Neural progenitor cell (in vitro differentiated cells): ENCODE measurements at regions not wholly inside any gene's neighbourhood (a gene's known extent, or its start where the extent isn't known, plus 50 kb on each side); places are given as distances from the start of the nearest gene placed in this dataset.

Experiments
- EZH2 ChIP-seq: fragments of 200-600 bp; sonication (generic); IDR thresholded peaks from 2 replicates; pipeline ENCODE4 v1.6.1; 2017; ENCODE audit warnings: antibody characterized with exemption, mild to moderate bottlenecking, moderate library complexity
- EZH2phosphoT487 ChIP-seq: fragments of 200-600 bp; sonication (generic); IDR thresholded peaks from 2 replicates; pipeline ENCODE4 v1.6.1; 2017; ENCODE audit warnings: antibody characterized with exemption
- TF ChIP-seq, protein P1 (sequence below): fragments of 200-600 bp; sonication (generic); IDR thresholded peaks from 2 replicates; pipeline ENCODE4 v1.5.1; 2017; ENCODE audit warnings: antibody characterized with exemption, mild to moderate bottlenecking

GRCh38 chr3:110628650-110629301, 442.8 kb upstream of the NECTIN3 start:
- TF ChIP-seq EZH2, result no peak
- TF ChIP-seq, protein P1, sequence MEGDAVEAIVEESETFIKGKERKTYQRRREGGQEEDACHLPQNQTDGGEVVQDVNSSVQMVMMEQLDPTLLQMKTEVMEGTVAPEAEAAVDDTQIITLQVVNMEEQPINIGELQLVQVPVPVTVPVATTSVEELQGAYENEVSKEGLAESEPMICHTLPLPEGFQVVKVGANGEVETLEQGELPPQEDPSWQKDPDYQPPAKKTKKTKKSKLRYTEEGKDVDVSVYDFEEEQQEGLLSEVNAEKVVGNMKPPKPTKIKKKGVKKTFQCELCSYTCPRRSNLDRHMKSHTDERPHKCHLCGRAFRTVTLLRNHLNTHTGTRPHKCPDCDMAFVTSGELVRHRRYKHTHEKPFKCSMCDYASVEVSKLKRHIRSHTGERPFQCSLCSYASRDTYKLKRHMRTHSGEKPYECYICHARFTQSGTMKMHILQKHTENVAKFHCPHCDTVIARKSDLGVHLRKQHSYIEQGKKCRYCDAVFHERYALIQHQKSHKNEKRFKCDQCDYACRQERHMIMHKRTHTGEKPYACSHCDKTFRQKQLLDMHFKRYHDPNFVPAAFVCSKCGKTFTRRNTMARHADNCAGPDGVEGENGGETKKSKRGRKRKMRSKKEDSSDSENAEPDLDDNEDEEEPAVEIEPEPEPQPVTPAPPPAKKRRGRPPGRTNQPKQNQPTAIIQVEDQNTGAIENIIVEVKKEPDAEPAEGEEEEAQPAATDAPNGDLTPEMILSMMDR, result no peak
- no peak for TF ChIP-seq EZH2phosphoT487
